ENCODE measurements at regions not wholly inside any gene's neighbourhood (a gene's known extent, or its start where the extent isn't known, plus 50 kb on each side); places are given as distances from the start of the nearest gene placed in this dataset.
"Not testable (repeated sequence)": the region's sequence is repeated elsewhere in the genome, so short reads cannot be mapped to it uniquely, and the experiment has no call there.

DNA sequence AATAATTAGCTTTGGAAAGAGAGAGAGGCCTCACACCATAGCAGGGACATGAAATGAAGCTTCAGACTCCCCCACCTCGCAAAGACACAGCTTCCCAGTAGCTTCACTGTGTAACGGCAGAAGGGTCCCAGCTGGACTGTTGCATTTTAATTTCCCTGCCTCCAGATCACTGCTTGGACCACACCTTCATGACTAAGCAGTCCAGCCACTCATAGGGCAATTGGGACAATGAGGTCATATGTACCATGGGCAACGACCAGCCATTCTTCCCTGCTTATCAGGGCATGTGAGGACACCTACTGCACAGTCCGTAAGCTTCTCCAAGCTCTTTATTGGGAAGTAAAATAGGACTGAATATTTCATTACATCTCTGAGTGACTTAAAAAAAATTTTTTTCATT is 183.0 kb downstream of the MREG start:
- peak; percentile 52 for DNase-seq

DNA sequence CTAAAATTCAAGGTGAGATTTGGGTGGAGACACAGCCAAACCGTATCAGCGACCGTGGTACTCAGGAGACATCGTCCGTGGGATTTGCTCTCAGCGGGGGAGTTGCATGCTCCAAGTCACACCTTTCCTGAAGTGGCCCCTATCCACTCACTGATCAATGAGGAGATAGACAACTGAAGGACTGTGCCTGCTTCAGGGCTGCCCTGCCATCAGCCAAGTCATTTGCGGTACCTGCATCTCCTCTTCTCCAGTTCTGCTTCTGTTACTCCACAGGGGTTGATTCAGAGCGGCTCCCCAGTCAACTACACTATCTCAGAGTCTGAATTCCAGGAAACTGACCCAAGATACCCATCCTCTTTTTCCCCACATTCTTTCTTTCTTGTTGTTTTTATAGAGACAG is 184.1 kb downstream of the MREG start:
- no peak for DNase-seq

GRCh38 chr2:215828528-215829184 is 184.7 kb downstream of the MREG start:
- DNase-seq, result peak; percentile 68

- DNase-seq, result peak; percentile 37
Observed at GRCh38 chr2:215826838-215827441, 186.4 kb downstream of the MREG start.

- no peak for DNase-seq
Observed at GRCh38 chr2:215826376-215826775, 187.0 kb downstream of the MREG start.

- peak; percentile 95 for DNase-seq
Observed at GRCh38 chr2:215825707-215826106, 187.6 kb downstream of the MREG start.

GRCh38 chr2:215821298-215821697 is 192.1 kb downstream of the MREG start:
- not testable (repeated sequence) for DNase-seq

- DNase-seq, result not testable (repeated sequence)
Observed at GRCh38 chr2:215819713-215820112, 193.6 kb downstream of the MREG start.

DNA sequence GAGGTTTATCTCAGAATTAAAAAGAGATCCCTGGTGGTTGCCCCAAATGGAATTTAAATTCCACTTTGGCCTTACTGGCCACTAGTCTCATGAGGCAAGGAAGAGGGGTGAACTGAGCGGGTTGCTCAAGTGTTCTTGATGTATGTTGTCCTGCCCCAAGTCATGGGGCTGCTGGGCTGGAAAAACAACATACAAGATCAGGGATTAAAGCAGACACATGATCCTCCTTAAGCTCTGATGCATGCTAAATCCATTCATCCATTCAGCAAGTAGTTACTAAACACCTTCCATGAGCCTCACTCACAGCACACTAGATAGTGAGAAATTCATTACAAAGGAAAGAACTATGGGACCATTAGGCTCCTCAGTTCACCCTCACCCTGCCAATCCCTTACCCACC is 196.3 kb downstream of the MREG start:
- no peak for DNase-seq

DNA sequence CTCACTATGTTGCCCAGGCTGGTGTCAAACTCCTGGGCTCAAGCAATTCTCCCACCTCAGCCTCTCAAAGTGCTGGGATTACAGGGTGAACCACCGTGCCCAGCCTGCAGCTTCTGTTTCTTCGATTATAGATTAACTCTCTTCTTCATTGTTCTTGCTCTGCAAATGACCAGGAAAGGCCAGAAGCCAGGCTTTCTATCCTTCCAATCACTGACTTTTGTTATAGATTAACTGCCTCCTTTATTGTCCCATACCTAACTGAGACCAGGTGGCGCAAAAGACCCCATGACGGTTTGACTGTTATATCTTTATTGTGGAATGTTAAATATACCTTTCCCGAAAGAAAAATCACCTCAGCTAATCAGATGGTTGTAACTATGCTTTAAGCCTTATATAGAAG is 196.9 kb downstream of the MREG start:
- DNase-seq, result no peak

GRCh38 chr2:215815960-215816359 is 197.4 kb downstream of the MREG start:
- DNase-seq, result no peak

- peak; percentile 88 for DNase-seq
Observed at GRCh38 chr2:215812966-215813365, 200.4 kb downstream of the MREG start.

GRCh38 chr2:215811409-215812345 is 201.7 kb downstream of the MREG start:
- no peak for DNase-seq

GRCh38 chr2:215811003-215811402 is 202.3 kb downstream of the MREG start:
- DNase-seq, result no peak

DNA sequence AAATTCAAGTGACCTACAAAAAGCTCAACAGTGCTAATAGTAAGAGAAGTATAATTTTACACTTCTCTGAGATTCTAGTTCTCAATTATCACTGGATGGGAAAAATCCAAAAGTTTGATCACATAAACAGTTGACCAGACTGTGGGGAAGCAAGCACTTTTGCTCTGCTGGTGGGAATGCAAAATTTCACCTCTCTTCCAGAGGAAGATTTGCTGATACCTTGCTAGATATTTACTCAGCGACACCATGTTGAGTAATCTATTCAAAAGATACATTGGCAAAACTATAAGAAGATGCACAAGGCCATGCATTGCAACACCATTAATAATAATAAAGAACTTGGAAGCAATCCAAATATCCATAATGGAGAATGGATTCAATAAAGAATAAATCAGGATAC is 204.4 kb downstream of the MREG start:
- DNase-seq, result no peak

GRCh38 chr2:215808194-215808593 is 205.2 kb downstream of the MREG start:
- DNase-seq, result no peak

DNA sequence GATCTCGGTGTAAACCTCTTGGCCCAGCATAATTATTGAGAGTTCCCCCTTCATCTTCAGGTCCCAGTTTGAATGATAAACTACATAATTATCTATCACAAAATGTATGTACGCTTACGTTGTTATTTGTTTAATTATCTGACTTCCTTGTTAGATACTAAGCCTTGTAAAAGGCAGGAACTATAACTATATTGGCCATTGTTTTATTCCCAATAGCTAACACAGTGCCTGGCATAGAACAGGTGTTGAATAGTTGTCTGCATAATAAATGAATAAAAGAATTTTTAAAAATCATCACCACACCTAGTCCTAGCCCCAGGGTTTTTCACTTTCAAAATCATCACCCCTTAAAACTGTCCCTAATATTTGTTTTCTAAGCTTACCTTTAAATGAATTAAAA is 207.9 kb downstream of the MREG start:
- DNase-seq, result no peak

DNA sequence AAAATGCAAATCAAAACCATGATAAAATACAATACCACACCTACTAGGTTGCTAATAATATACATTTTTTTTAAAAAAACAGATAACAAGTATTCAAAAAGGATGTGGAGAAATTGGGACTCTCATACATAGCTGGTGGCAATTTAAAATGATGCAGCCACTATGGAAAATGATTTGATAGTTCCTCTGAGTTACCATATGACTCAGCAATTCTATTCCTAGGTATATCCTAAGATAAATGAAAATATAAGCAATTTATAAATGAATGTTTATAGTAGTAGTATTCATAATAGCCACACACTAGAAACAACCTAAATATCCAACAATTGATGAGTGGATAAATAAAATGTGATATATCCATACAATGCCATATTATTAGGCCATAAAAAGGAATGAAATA is 210.2 kb downstream of the MREG start:
- no peak for DNase-seq

GRCh38 chr2:215799194-215799593 is 214.2 kb downstream of the MREG start:
- no peak for DNase-seq

GRCh38 chr2:215797676-215798075 is 215.7 kb downstream of the MREG start:
- peak; percentile 86 for DNase-seq

DNA sequence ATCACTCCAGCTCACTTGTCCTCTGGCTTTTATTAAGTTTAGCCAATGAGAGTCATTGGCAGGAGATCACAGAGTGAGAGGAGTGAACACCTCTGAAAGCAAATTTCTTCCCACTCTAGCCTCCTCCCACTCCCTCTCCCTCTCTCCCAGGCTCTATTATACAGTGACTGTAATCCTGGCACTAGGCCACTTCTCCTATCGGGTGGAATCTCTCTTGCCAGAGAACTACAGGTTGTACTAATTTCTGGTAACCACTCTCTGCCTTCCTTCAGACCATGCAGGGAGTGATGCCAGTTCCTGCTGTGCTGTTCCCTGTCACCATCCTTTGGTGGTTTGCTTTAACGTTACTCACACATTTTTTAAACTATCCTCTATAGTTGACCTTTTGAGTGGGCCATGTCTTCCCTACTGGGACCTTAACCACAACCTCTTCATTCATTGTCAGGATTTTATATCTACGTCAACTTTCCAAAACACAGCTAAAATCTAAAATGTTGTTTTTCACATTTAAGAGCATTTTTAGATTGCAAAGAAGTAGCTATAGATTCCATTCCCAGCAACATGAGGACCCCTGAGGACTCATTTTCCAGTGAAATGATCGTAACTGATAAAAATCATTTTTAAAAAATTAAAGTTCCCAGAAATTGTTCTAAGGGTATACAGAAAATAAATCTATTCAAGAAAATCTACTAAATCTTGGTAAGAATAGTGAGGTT is 217.1 kb downstream of the MREG start:
- peak; percentile 93 for DNase-seq

DNA sequence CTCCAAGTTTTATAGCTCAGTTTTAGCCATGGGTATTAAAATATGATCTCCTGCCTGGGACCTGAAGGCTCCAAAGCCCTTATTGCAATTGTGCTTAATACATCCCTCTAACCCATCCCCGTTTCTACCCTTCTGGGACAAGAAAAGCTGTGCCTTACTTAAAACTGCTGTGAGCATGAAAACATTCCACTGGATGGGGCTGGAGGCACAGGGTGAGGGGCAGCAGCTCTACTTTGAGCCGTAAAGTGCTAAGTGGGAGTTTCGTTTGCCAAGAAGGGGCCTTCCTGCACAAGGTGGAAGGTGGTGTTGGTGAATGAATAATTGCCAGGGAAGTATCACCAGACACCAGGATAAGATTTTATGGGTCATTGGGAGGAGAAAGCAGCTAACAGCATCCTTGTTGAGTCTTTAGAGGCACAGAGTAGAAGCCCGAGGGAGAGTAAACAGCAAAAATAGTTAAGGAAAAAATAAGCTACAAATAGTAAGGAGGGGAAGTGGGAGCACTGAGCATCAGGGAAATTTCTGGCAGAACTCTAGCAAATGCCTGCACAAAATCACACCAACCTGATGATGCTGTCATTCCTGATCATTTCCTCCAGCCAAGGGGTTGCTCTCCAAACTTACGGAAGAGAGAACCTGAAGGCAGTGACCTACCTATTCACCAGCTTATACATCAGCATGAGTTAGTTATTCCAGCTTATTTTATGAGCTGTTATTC is 218.4 kb downstream of the MREG start:
- no peak for DNase-seq

Measured in fibroblast of upper back skin (primary cell).